Astrocyte of the spinal cord (primary cell): ENCODE measurements at regions not wholly inside any gene's neighbourhood (a gene's known extent, or its start where the extent isn't known, plus 50 kb on each side); places are given as distances from the start of the nearest gene placed in this dataset.

Experiments used
- DNase-seq: peaks from one replicate; pipeline ENCODE4 v3.0.0; 2011; ENCODE audit warnings: low read depth, low spot score
- H3K4me3 ChIP-seq: 2 replicates; pipeline ENCODE4 v1.5.1; 2011; ENCODE audit warnings: low read depth, mild to moderate bottlenecking, low read length, moderate library complexity
- CTCF ChIP-seq: IDR thresholded peaks from 2 replicates; pipeline ENCODE4 v1.5.1; 2012; ENCODE audit warnings: low read depth, mild to moderate bottlenecking, low read length, inconsistent platforms
- in situ Hi-C: cut with HindIII; loops from 2 replicates; pipeline ENCODE4 v1.10.0; 2017; ENCODE audit warnings: low sequenced_read_pairs

- H3K4me3 ChIP-seq: no peak overlapping the region
- TF ChIP-seq CTCF: no peak
Observed at GRCh38 chr2:175567435-175568061, 386.0 kb upstream of the ATP5MC3 start.

GRCh38 chr2:175560521-175561169, 379.1 kb upstream of the ATP5MC3 start:
- in situ Hi-C loops: no loop called here
- no peak overlapping the region for H3K4me3 ChIP-seq
- TF ChIP-seq CTCF: no peak
- no peak for DNase-seq

More at GRCh38 chr2:175567435-175568061, 386.0 kb upstream of the ATP5MC3 start:
- in situ Hi-C loops: no loop called here
- DNase-seq: no peak

GRCh38 chr2:175559613-175560012, 378.1 kb upstream of the ATP5MC3 start:
- no peak for DNase-seq
- no peak for TF ChIP-seq CTCF
- in situ Hi-C loops: no loop called here
- no peak overlapping the region for H3K4me3 ChIP-seq

- no peak overlapping the region for H3K4me3 ChIP-seq
- in situ Hi-C loops: no loop called here
- TF ChIP-seq CTCF: no peak
- DNase-seq: no peak
Observed at GRCh38 chr2:175557810-175558377, 376.4 kb upstream of the ATP5MC3 start.

GRCh38 chr2:175553910-175554309, 372.4 kb upstream of the ATP5MC3 start:
- TF ChIP-seq CTCF: no peak
- DNase-seq: no peak
- in situ Hi-C loops: no loop called here
- H3K4me3 ChIP-seq: no peak overlapping the region

- no peak for TF ChIP-seq CTCF
- DNase-seq: no peak
- no peak overlapping the region for H3K4me3 ChIP-seq
- in situ Hi-C loops: no loop called here
Observed at GRCh38 chr2:175552902-175553301, 371.4 kb upstream of the ATP5MC3 start.
